ENCODE measurements at regions not wholly inside any gene's neighbourhood (a gene's known extent, or its start where the extent isn't known, plus 50 kb on each side); places are given as distances from the start of the nearest gene placed in this dataset.
"Not testable (repeated sequence)": the region's sequence is repeated elsewhere in the genome, so short reads cannot be mapped to it uniquely, and the experiment has no call there.

- DNase-seq: no peak
Measured at GRCh38 chr2:200177971-200178911, 128.3 kb upstream of the SPATS2L start.

- no peak for DNase-seq
Measured at GRCh38 chr2:200179151-200179550, 127.3 kb upstream of the SPATS2L start.

- no peak for DNase-seq
Measured at GRCh38 chr2:200180943-200181342, 125.5 kb upstream of the SPATS2L start.

GRCh38 chr2:200181755-200182154, 124.7 kb upstream of the SPATS2L start:
- no peak for DNase-seq

GRCh38 chr2:200184748-200185627, 121.5 kb upstream of the SPATS2L start:
- DNase-seq: no peak

- DNase-seq: no peak
Measured at GRCh38 chr2:200185628-200186000, 120.9 kb upstream of the SPATS2L start.

GRCh38 chr2:200186002-200186401, 120.5 kb upstream of the SPATS2L start:
- DNase-seq: no peak

GRCh38 chr2:200188876-200189275, 117.6 kb upstream of the SPATS2L start:
- no peak for DNase-seq

- DNase-seq: no peak
Measured at GRCh38 chr2:200189964-200190363, 116.5 kb upstream of the SPATS2L start.

GRCh38 chr2:200193331-200193730, 113.2 kb upstream of the SPATS2L start:
- DNase-seq: no peak

- no peak for DNase-seq
Measured at GRCh38 chr2:200193791-200194190, 112.7 kb upstream of the SPATS2L start.

GRCh38 chr2:200194746-200195145, 111.7 kb upstream of the SPATS2L start:
- DNase-seq: no peak

GRCh38 chr2:200199005-200199404, 107.5 kb upstream of the SPATS2L start:
- DNase-seq: no peak

- no peak for DNase-seq
Measured at GRCh38 chr2:200199576-200200263, 106.8 kb upstream of the SPATS2L start.

GRCh38 chr2:200201839-200202238, 104.7 kb upstream of the SPATS2L start:
- DNase-seq: not testable (repeated sequence)

- DNase-seq: no peak
Measured at GRCh38 chr2:200203381-200203827, 103.1 kb upstream of the SPATS2L start.

GRCh38 chr2:200208041-200208440, 98.5 kb upstream of the SPATS2L start:
- no peak for DNase-seq

GRCh38 chr2:200209030-200209429, 97.5 kb upstream of the SPATS2L start:
- DNase-seq: no peak

GRCh38 chr2:200211643-200212042, 94.8 kb upstream of the SPATS2L start:
- DNase-seq: peak; percentile 36

- no peak for DNase-seq
Measured at GRCh38 chr2:200212862-200213425, 93.5 kb upstream of the SPATS2L start.

- DNase-seq: no peak
Measured at GRCh38 chr2:200216310-200216709, 90.2 kb upstream of the SPATS2L start.

- no peak for DNase-seq
Measured at GRCh38 chr2:200217320-200217719, 89.2 kb upstream of the SPATS2L start.

- no peak for DNase-seq
Measured at GRCh38 chr2:200218645-200219044, 87.8 kb upstream of the SPATS2L start.

Measured in NCI-H748 treated with DMSO at 0.1 percent for 48 hours (cell line).